GM21423 (cell line): ENCODE measurements at regions not wholly inside any gene's neighbourhood (a gene's known extent, or its start where the extent isn't known, plus 50 kb on each side); places are given as distances from the start of the nearest gene placed in this dataset.

Experiments
- ATAC-seq: cut with Tn5 transposase; IDR thresholded peaks from one replicate; pipeline ENCODE4 v1.9.1; 2021; ENCODE audit warnings: mild to moderate bottlenecking, moderate library complexity; ENCODE audit not compliant: unreplicated experiment

- no peak for ATAC-seq
Observed at GRCh38 chr16:5480431-5481195, 383.0 kb upstream of the EEF2KMT start.

GRCh38 chr16:5479926-5480325 lies 382.3 kb upstream of the EEF2KMT start:
- ATAC-seq: no peak

GRCh38 chr16:5478036-5478435 lies 380.4 kb upstream of the EEF2KMT start:
- no peak for ATAC-seq

- ATAC-seq: no peak
Observed at GRCh38 chr16:5477251-5477650, 379.7 kb upstream of the EEF2KMT start.

GRCh38 chr16:5472552-5472951 lies 375.0 kb upstream of the EEF2KMT start:
- no peak for ATAC-seq

GRCh38 chr16:5468488-5468887 lies 370.9 kb upstream of the EEF2KMT start:
- no peak for ATAC-seq

- no peak for ATAC-seq
Observed at GRCh38 chr16:5467552-5467951, 370.0 kb upstream of the EEF2KMT start.

- ATAC-seq: no peak
Observed at GRCh38 chr16:5466551-5466950, 369.0 kb upstream of the EEF2KMT start.

- ATAC-seq: no peak
Observed at GRCh38 chr16:5465714-5466113, 368.1 kb upstream of the EEF2KMT start.

GRCh38 chr16:5463820-5464219 lies 366.2 kb upstream of the EEF2KMT start:
- no peak for ATAC-seq

- no peak for ATAC-seq
Observed at GRCh38 chr16:5461574-5461973, 364.0 kb upstream of the EEF2KMT start.

- ATAC-seq: no peak
Observed at GRCh38 chr16:5461141-5461540, 363.5 kb upstream of the EEF2KMT start.

GRCh38 chr16:5460701-5461100 lies 363.1 kb upstream of the EEF2KMT start:
- ATAC-seq: no peak

GRCh38 chr16:5459863-5460262 lies 362.3 kb upstream of the EEF2KMT start:
- no peak for ATAC-seq

GRCh38 chr16:5455110-5455509 lies 357.5 kb upstream of the EEF2KMT start:
- no peak for ATAC-seq

GRCh38 chr16:5454349-5454748 lies 356.8 kb upstream of the EEF2KMT start:
- no peak for ATAC-seq

- no peak for ATAC-seq
Observed at GRCh38 chr16:5451641-5452040, 354.0 kb upstream of the EEF2KMT start.

GRCh38 chr16:5450409-5451104 lies 353.0 kb upstream of the EEF2KMT start:
- ATAC-seq: no peak

- ATAC-seq: no peak
Observed at GRCh38 chr16:5449901-5450300, 352.3 kb upstream of the EEF2KMT start.

- no peak for ATAC-seq
Observed at GRCh38 chr16:5448798-5449197, 351.2 kb upstream of the EEF2KMT start.

GRCh38 chr16:5447734-5448133 lies 350.1 kb upstream of the EEF2KMT start:
- no peak for ATAC-seq

- no peak for ATAC-seq
Observed at GRCh38 chr16:5446623-5447240, 349.1 kb upstream of the EEF2KMT start.
